ENCODE measurements at regions not wholly inside any gene's neighbourhood (a gene's known extent, or its start where the extent isn't known, plus 50 kb on each side); places are given as distances from the start of the nearest gene placed in this dataset.
"Not testable (repeated sequence)": the region's sequence is repeated elsewhere in the genome, so short reads cannot be mapped to it uniquely, and the experiment has no call there.

- no peak for DNase-seq (ENCODE audit: low spot score)
Measured at GRCh38 chr3:25844891-25845290, 55.0 kb downstream of the OXSM start.

DNA sequence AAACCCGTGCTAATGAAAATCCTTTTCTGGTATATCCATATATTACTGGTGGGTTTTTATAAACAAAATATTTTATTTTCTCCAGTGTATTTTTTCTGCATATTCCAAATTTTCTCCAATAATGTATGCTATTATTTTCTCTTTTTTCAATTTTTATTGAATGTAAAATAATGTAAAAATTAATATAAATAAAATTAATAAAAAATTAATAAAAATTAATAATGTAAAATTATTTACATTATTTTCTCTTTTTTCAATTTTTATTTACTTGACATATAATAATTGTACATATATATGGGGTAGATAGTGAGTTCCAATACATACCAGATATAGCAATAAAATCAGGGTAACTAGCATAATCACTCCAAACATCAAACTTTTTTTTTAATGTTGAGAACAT lies 56.4 kb downstream of the OXSM start:
- DNase-seq (ENCODE audit: low spot score) = no peak

DNA sequence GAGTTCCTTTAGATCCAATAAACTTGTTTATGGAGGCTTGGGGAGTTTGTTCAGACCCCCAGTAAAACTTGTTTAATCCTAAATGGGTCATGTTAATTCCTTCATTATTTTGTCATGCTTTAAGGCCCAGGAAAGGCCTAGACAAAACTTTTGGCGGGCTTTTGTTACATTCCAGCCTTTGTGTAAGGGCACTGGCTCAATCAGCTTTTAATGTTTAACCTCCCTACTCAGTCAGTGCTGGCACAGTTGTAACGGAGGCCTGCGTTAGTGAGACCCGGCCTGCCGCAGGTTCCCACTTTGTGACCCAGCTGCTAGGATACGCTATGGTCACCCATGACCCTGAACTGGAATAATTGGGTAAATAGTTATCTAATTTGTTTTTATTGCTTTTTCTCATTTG lies 59.2 kb downstream of the OXSM start:
- no peak for DNase-seq (ENCODE audit: low spot score)

DNA sequence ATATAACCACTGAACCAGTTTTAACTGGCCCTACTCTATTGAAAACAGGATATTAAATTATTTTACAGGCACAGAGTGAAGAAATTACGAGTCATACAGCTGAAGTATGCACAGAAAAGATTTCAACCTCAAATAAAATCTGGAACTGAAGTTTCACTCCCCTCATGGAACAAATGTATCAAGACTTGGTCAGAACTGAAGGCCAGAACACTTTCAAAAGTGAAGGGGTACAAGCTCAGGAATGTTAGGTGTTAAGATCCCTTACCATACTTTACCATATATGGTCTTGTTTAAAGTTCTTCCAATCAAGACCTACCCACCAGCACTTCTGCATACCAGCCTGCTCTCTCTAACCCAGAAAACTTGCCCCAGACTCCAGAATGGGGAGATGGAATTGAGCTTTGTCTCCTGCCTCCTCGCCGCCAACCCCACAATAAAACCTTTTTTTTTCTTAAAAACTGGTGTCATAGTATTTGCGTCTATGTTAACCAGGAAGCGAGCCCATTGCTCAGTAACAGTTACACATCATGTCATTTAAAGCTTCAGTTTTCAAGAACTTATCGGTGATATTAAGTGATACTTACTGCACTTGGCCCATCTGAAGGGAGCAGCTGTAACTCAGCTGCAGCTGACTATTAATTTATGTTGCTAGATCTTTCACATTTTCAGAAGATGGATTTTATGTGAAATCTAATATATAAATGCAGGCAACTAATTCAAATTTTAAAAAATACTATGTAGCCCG lies 59.9 kb downstream of the OXSM start:
- no peak for DNase-seq (ENCODE audit: low spot score)

DNA sequence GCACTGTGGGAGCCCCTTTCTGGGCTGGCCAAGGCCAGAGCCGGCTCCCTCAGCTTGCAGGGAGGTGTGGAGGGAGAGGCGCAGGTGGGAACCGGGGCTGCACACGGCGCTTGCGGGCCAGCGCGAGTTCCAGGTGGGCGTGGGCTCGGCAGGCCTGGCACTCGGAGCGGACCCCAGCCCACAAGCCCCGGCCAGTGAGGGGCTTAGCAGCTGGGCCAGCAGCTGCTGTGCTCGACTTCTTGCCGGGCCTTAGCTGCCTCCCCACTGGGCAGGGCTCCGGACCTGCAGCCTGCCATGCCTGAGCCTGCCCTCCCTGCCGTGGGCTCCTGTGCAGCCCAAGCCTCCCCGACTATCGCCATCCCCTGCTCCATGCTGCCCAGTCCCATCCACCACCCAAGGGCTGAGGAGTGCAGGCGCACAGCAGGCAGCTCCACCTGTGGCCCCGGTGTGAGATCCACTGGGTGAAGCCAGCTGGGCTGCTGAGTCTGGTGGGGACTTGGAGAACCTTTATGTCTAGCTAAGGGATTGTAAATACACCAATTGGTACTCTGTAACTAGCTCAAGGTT lies 61.9 kb downstream of the OXSM start:
- DNase-seq (ENCODE audit: low spot score) = not testable (repeated sequence)

DNA sequence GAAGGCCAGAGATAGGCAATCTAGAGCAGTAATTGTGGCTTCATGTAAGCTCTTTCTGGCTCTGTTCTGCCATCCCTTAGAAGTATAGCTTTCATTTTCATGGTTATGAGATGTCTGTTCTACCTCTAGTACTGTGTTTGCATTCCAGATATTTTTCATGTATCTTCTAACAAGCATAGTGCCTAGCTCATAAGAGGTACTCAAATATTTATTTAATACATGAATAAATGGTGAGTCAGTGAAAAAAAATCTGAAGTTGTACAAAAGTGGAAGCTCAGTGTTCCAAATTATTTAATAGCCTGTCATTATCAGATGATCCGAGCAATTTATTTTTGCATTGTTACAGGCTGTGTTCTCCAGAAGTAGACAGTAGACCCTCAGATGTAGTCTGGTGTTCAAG lies 64.3 kb downstream of the OXSM start:
- DNase-seq (ENCODE audit: low spot score) = no peak

GRCh38 chr3:25854635-25855034 lies 64.7 kb downstream of the OXSM start:
- DNase-seq (ENCODE audit: low spot score) = no peak

- DNase-seq (ENCODE audit: low spot score) = no peak
Measured at GRCh38 chr3:25855266-25855784, 65.4 kb downstream of the OXSM start.

GRCh38 chr3:25856902-25857518 lies 67.1 kb downstream of the OXSM start:
- no peak for DNase-seq (ENCODE audit: low spot score)

- DNase-seq (ENCODE audit: low spot score) = no peak
Measured at GRCh38 chr3:25861566-25861965, 71.7 kb downstream of the OXSM start.

DNA sequence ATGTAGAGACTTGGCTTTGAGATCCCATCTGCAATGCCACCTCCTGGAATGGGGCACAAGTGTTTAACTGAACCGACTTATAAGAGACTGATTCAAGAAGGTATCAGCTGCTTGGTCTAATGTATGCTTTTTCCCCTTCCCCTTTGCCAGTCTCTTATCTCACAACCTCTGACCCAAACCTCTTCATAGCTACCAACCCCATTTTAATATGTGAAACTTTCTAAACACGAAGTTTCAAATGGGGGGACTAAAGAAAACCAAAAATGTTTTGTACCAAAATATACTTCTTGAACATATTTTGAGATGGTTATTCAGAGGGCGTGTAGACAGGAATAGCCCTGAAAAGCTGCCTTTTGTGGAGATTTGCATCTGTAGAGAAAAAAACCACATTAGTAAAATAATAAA lies 73.1 kb downstream of the OXSM start:
- DNase-seq (ENCODE audit: low spot score) = no peak

GRCh38 chr3:25863416-25863959 lies 73.6 kb downstream of the OXSM start:
- no peak for DNase-seq (ENCODE audit: low spot score)

GRCh38 chr3:25870452-25870851 lies 80.6 kb downstream of the OXSM start:
- no peak for DNase-seq (ENCODE audit: low spot score)

DNA sequence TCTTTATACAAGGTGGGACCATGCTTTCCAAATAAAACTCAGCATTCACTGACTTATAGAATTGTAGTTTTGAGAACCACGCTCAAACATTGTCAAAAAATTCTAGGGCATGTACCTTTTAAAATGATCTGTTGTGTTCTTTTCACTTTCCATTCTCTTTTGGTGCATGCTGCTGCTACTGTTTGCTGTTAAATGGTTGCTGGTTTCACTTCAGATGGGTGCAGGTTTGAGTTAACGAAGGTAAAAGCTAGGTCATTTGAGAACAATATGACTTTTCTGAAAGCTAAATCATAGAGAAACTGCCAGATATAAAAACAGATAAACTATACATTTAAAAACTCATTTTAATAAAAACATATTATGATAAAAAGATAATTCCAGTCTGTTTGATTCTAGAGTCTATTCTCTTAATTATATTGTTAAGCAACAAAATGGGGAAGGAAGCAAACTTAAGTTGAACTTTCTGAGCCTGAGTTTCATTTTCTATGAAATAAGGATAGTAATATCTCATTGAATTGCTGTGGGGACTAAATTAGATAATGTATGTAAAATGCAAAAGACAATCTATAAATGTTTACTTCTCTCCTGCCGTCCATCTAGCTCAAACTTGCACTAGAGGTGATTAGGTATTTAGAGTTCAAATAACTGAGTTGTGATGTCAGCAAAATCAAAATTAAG lies 82.4 kb downstream of the OXSM start:
- DNase-seq (ENCODE audit: low spot score) = no peak

DNA sequence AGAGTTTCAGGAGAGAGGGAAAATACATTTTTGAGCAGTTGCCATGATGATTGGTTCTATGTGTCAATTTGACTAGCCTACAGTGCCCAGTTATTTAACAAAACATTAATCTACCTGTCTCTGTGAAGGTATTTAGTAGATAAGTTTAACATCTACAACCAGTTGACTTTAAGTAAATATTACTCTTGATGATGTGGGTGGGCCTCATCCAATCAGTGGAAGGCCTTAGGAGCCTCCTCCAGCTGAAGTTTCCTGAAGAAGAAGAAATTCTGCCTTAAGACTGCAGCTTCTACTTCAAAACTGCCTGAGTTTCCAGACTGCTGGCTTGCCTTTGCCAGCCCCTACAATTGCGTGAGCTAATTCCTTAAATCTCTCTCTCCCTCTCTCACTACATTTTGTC lies 93.6 kb downstream of the OXSM start:
- no peak for DNase-seq (ENCODE audit: low spot score)

- no peak for DNase-seq (ENCODE audit: low spot score)
Measured at GRCh38 chr3:25884981-25885380, 95.1 kb downstream of the OXSM start.

- no peak for DNase-seq (ENCODE audit: low spot score)
Measured at GRCh38 chr3:25885544-25885943, 95.7 kb downstream of the OXSM start.

DNA sequence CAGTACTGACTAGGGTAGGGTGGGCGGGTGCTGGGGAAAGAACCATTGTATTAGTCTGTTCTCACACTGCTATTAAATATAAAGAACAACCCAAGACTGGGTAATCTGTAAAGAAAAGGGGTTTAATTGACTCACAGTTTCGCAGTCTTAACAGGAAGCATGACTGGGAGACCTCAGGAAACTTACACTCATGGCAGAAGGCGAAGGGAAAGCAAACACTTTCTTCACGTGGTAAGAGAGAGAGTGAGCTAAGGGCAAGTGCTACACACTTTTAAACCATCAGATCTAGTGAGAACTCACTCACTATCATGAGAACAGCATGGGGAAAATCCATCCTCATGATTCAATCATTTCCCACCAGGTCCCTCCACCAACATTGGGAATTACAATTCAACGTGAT lies 98.0 kb downstream of the OXSM start:
- no peak for DNase-seq (ENCODE audit: low spot score)

- DNase-seq (ENCODE audit: low spot score) = no peak
Measured at GRCh38 chr3:25888892-25889524, 99.1 kb downstream of the OXSM start.

DNA sequence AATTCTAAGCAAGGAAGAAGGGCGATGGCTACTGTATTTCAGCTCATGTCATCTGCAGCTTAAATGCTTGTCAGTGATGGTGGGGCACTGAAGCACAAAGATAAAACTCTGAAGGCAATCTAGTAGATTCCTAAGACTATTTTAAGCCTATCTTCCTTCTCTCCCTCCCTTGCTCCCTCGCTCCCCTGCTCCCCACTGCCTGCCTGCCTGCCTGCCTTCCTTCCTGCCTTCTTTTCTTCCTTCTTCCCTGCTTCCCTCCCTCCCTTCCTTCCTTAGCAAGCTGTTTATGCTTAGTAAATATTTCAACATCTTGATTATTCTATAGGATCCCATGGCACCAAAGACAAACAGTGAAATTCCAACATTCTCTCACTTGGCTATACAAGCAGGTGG lies 99.6 kb downstream of the OXSM start:
- no peak for DNase-seq (ENCODE audit: low spot score)

DNA sequence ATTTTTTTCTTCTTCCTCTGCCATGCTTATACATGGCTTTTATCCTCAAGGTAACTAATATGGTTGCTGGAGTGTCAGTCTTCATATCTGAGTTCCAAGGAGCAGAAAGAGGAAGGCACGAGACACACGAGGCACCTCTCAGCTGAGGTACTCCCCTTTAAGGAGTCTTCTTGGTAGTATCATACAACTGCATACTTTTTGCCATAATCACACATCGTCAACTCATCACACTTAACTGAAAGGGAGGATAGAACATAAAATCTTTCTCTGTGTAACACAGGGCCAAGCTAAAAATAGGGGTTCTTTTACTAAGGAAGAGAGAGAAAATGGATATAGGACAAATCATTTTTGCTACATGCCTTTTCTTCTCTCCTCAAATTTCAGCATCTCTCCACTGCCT lies 104.2 kb downstream of the OXSM start:
- DNase-seq (ENCODE audit: low spot score) = no peak

- no peak for DNase-seq (ENCODE audit: low spot score)
Measured at GRCh38 chr3:25895031-25895430, 105.1 kb downstream of the OXSM start.
